ENCODE measurements at regions not wholly inside any gene's neighbourhood (a gene's known extent, or its start where the extent isn't known, plus 50 kb on each side); places are given as distances from the start of the nearest gene placed in this dataset.

GRCh38 chr2:226652983-226653765, 146.4 kb downstream of the IRS1 start:
- no peak for DNase-seq (ENCODE audit: low read depth in 2 of 3, low spot score in 2 of 3)

- DNase-seq (ENCODE audit: low read depth in 2 of 3, low spot score in 2 of 3), result no peak
Measured at GRCh38 chr2:226652369-226652768, 147.3 kb downstream of the IRS1 start.

- DNase-seq (ENCODE audit: low read depth in 2 of 3, low spot score in 2 of 3), result no peak
Measured at GRCh38 chr2:226649871-226650660, 149.6 kb downstream of the IRS1 start.

GRCh38 chr2:226649201-226649600, 150.4 kb downstream of the IRS1 start:
- no peak for DNase-seq (ENCODE audit: low read depth in 2 of 3, low spot score in 2 of 3)

- DNase-seq (ENCODE audit: low read depth in 2 of 3, low spot score in 2 of 3), result no peak
Measured at GRCh38 chr2:226647621-226648518, 151.8 kb downstream of the IRS1 start.

GRCh38 chr2:226644399-226644865, 155.2 kb downstream of the IRS1 start:
- DNase-seq (ENCODE audit: low read depth in 2 of 3, low spot score in 2 of 3), result no peak

- DNase-seq (ENCODE audit: low read depth in 2 of 3, low spot score in 2 of 3), result no peak
Measured at GRCh38 chr2:226643946-226644282, 155.7 kb downstream of the IRS1 start.

- no peak for DNase-seq (ENCODE audit: low read depth in 2 of 3, low spot score in 2 of 3)
Measured at GRCh38 chr2:226643030-226643945, 156.3 kb downstream of the IRS1 start.

GRCh38 chr2:226641008-226641407, 158.6 kb downstream of the IRS1 start:
- no peak for DNase-seq (ENCODE audit: low read depth in 2 of 3, low spot score in 2 of 3)

- DNase-seq (ENCODE audit: low read depth in 2 of 3, low spot score in 2 of 3), result no peak
Measured at GRCh38 chr2:226640501-226640900, 159.1 kb downstream of the IRS1 start.

GRCh38 chr2:226639550-226639949, 160.1 kb downstream of the IRS1 start:
- no peak for DNase-seq (ENCODE audit: low read depth in 2 of 3, low spot score in 2 of 3)

- no peak for DNase-seq (ENCODE audit: low read depth in 2 of 3, low spot score in 2 of 3)
Measured at GRCh38 chr2:226638576-226638975, 161.0 kb downstream of the IRS1 start.

- DNase-seq (ENCODE audit: low read depth in 2 of 3, low spot score in 2 of 3), result no peak
Measured at GRCh38 chr2:226637383-226637782, 162.2 kb downstream of the IRS1 start.

GRCh38 chr2:226636586-226636985, 163.0 kb downstream of the IRS1 start:
- DNase-seq (ENCODE audit: low read depth in 2 of 3, low spot score in 2 of 3), result no peak

- no peak for DNase-seq (ENCODE audit: low read depth in 2 of 3, low spot score in 2 of 3)
Measured at GRCh38 chr2:226634943-226635604, 164.5 kb downstream of the IRS1 start.

- no peak for DNase-seq (ENCODE audit: low read depth in 2 of 3, low spot score in 2 of 3)
Measured at GRCh38 chr2:226631671-226632070, 167.9 kb downstream of the IRS1 start.

GRCh38 chr2:226631187-226631586, 168.4 kb downstream of the IRS1 start:
- DNase-seq (ENCODE audit: low read depth in 2 of 3, low spot score in 2 of 3), result no peak

- no peak for DNase-seq (ENCODE audit: low read depth in 2 of 3, low spot score in 2 of 3)
Measured at GRCh38 chr2:226625946-226626345, 173.7 kb downstream of the IRS1 start.

GRCh38 chr2:226623587-226624368, 175.8 kb downstream of the IRS1 start:
- DNase-seq (ENCODE audit: low read depth in 2 of 3, low spot score in 2 of 3), result no peak
